Osteoblast (primary cell): ENCODE measurements at regions not wholly inside any gene's neighbourhood (a gene's known extent, or its start where the extent isn't known, plus 50 kb on each side); places are given as distances from the start of the nearest gene placed in this dataset.

Experiments used
- DNase-seq: peaks from one replicate; pipeline ENCODE4 v3.0.0; 2011; ENCODE audit warnings: low spot score, mixed read lengths; ENCODE audit not compliant: insufficient read length; ENCODE audit errors: missing footprints
- H2AFZ ChIP-seq: 2 replicates; pipeline ENCODE4 v1.6.0; 2011; ENCODE audit warnings: mild to moderate bottlenecking, low read length
- H3K27ac ChIP-seq: 2 replicates; pipeline ENCODE4 v1.5.1; 2011; ENCODE audit warnings: mild to moderate bottlenecking, low read depth, low read length, moderate library complexity
- H3K27me3 ChIP-seq: 2 replicates; pipeline ENCODE4 v1.6.0; 2012; ENCODE audit warnings: mild to moderate bottlenecking, control low read depth, inconsistent platforms, low read length, moderate library complexity; ENCODE audit not compliant: insufficient read depth
- H3K36me3 ChIP-seq: 2 replicates; pipeline ENCODE4 v1.5.1; 2011; ENCODE audit warnings: mild to moderate bottlenecking, low read length, control low read depth, moderate library complexity; ENCODE audit not compliant: insufficient read depth
- H3K4me1 ChIP-seq: 2 replicates; pipeline ENCODE4 v1.5.1; 2011; ENCODE audit warnings: mild to moderate bottlenecking, low read length, control low read depth, moderate library complexity; ENCODE audit not compliant: insufficient read depth
- H3K4me2 ChIP-seq: 2 replicates; pipeline ENCODE4 v1.6.0; 2011; ENCODE audit warnings: mild to moderate bottlenecking, low read length; ENCODE audit not compliant: insufficient read depth
- H3K4me3 ChIP-seq: fragments of 200-600 bp; sonication (generic); 3 replicates; pipeline ENCODE4 v1.5.1; 2012; ENCODE audit warnings: mild to moderate bottlenecking, low read length, inconsistent platforms; ENCODE audit not compliant: insufficient read depth
- H3K79me2 ChIP-seq: 2 replicates; pipeline ENCODE4 v1.6.0; 2012; ENCODE audit warnings: mild to moderate bottlenecking, low read length, control low read depth, inconsistent platforms; ENCODE audit not compliant: insufficient read depth
- H3K9me3 ChIP-seq: 2 replicates; pipeline ENCODE4 v1.5.1; 2011; ENCODE audit warnings: low read depth, low read length, control low read depth
- H4K20me1 ChIP-seq: 2 replicates; pipeline ENCODE4 v1.6.0; 2012; ENCODE audit warnings: mild to moderate bottlenecking, low read length, control low read depth; ENCODE audit not compliant: insufficient read depth
- TF ChIP-seq, protein P1 (sequence below): IDR thresholded peaks from 2 replicates; pipeline ENCODE4 v1.5.1; 2011; ENCODE audit warnings: mild to moderate bottlenecking, low read depth, low read length, moderate library complexity; ENCODE audit errors: extremely low read depth

DNA sequence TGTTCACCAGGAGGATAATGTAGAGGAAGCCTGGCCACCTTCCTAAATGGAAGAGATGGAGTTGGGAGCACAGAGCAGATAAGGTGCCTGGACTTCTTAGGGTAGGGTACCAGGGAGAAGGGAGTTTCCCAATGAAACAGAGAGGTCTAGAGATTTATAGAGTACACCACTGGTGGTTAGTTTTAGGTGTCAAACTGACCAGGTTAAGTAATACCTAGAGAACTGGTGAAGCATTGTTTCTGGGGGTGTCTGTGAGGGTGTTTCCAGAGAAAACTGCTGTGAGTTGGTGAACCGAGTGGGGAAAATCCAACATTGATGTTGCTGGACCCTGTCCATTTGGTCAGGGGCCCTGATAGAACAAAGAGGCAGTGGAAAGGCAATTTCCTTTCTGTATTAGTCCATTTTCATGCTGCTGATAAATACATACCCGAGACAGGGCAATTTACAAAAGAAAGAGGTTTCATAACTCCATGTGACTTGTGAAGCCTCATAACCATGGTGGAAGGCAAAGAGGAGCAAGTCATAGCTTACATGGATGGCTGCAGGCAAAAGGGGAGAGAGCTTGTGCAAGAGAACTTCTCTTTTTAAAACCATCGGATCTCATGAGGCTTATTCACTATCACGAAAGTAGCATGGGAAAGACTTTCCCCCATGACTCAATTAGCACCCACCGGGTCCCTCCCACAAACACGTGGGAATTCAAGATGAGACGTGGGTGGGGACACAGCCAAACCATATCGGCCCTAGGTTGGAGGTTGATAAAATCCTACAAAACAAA is 260.8 kb downstream of the CBLN2 start:
- no peak for DNase-seq
- Histone ChIP-seq H3K79me2 (no peaks in the 10 kb centered on the region), H3K9me3 (peaks cover 3% of the 10 kb centered on the region), H3K27ac (no peak overlapping the region), H3K4me2 (no peak overlapping the region), H3K36me3 (no peaks in the 10 kb centered on the region), H4K20me1 (no peaks in the 10 kb centered on the region), H3K27me3 (no peaks in the 10 kb centered on the region), H3K4me1 (no peaks in the 10 kb centered on the region), H2AFZ (no peak overlapping the region), H3K4me3 (no peak overlapping the region)
- TF ChIP-seq, protein P1, sequence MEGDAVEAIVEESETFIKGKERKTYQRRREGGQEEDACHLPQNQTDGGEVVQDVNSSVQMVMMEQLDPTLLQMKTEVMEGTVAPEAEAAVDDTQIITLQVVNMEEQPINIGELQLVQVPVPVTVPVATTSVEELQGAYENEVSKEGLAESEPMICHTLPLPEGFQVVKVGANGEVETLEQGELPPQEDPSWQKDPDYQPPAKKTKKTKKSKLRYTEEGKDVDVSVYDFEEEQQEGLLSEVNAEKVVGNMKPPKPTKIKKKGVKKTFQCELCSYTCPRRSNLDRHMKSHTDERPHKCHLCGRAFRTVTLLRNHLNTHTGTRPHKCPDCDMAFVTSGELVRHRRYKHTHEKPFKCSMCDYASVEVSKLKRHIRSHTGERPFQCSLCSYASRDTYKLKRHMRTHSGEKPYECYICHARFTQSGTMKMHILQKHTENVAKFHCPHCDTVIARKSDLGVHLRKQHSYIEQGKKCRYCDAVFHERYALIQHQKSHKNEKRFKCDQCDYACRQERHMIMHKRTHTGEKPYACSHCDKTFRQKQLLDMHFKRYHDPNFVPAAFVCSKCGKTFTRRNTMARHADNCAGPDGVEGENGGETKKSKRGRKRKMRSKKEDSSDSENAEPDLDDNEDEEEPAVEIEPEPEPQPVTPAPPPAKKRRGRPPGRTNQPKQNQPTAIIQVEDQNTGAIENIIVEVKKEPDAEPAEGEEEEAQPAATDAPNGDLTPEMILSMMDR = no peak

DNA sequence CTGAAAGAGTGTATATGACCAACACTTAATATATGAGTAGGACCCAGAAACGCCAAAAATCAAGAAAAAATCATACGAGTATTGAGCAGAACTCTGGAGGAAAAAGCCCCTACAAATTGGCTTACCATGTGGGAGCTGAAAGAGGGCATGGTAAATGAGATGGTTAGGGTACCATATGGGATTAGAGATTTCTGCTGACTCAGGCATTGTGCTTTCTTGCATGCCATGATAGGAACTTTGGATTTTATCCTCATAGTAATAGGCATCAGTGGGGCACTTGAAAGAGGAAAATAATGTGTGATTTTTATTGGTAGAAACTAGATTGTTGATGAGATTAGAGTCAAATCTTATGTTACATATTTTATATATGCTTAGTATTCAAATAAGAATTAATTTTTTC is 271.1 kb downstream of the CBLN2 start:
- no peaks in the 10 kb centered on the region for H4K20me1 ChIP-seq
- H3K36me3 ChIP-seq = no peaks in the 10 kb centered on the region
- H3K27me3 ChIP-seq = no peaks in the 10 kb centered on the region
- peaks cover 6% of the 10 kb centered on the region for H3K9me3 ChIP-seq
- no peaks in the 10 kb centered on the region for H3K4me1 ChIP-seq
- H3K27ac ChIP-seq = no peak overlapping the region
- H3K4me2 ChIP-seq = no peak overlapping the region
- H3K79me2 ChIP-seq = no peaks in the 10 kb centered on the region
- no peak overlapping the region for H3K4me3 ChIP-seq
- no peak for DNase-seq
- TF ChIP-seq, protein P1 = no peak
- H2AFZ ChIP-seq = no peak overlapping the region

DNA sequence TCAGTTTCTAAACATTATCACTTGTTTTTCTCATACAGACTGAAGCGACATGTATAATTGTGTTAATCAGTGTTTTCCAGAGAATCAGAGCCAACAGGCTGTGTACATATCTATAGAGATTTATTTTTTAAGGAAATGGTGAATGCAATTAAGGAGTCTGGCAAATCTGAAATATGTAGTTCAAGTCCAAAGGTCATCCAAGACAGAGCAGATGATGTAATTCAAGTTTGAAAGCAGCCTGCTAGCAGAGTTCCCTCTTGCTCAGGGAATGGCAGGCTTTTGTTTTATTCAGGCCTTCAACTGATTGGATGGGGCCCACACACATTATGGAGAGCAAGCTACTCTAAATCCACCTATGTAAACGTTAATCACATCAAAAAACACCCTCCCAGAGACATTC is 282.6 kb downstream of the CBLN2 start:
- TF ChIP-seq, protein P1 = no peak
- no peak overlapping the region for H3K4me3 ChIP-seq
- no peaks in the 10 kb centered on the region for H3K9me3 ChIP-seq
- H2AFZ ChIP-seq = no peak overlapping the region
- H3K36me3 ChIP-seq = no peaks in the 10 kb centered on the region
- H3K79me2 ChIP-seq = no peaks in the 10 kb centered on the region
- no peak overlapping the region for H3K4me2 ChIP-seq
- DNase-seq = no peak
- no peaks in the 10 kb centered on the region for H3K4me1 ChIP-seq
- no peaks in the 10 kb centered on the region for H4K20me1 ChIP-seq
- no peaks in the 10 kb centered on the region for H3K27me3 ChIP-seq
- H3K27ac ChIP-seq = no peak overlapping the region

DNA sequence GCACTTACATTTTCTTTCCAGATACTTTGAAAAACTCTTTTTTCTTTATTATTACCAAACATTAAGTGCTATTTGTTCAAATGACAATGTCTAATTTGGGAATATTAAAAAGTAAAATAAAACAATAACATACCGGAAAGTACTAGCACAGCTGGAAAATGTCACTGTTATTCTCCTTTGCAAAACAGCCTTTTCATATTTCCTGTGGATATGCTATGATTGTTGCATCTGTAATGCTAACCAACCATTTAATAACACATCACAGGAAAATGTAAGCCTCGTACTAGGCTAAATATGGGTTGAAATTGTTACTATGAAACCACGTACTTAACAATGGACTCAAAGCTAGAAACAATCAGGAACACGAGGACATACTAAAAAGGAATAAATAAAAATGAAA is 298.1 kb downstream of the CBLN2 start:
- no peaks in the 10 kb centered on the region for H3K9me3 ChIP-seq
- no peak overlapping the region for H2AFZ ChIP-seq
- no peaks in the 10 kb centered on the region for H3K4me1 ChIP-seq
- no peaks in the 10 kb centered on the region for H3K27me3 ChIP-seq
- no peak overlapping the region for H3K4me2 ChIP-seq
- TF ChIP-seq, protein P1 = no peak
- no peaks in the 10 kb centered on the region for H4K20me1 ChIP-seq
- no peaks in the 10 kb centered on the region for H3K79me2 ChIP-seq
- H3K36me3 ChIP-seq = no peaks in the 10 kb centered on the region
- H3K4me3 ChIP-seq = no peak overlapping the region
- DNase-seq = no peak
- no peak overlapping the region for H3K27ac ChIP-seq
